Coronary artery (tissue), 2 donors: ENCODE measurements at regions not wholly inside any gene's neighbourhood (a gene's known extent, or its start where the extent isn't known, plus 50 kb on each side); places are given as distances from the start of the nearest gene placed in this dataset.

ENCODE experiments used
- DNase-seq: peaks from one replicate; pipeline ENCODE4 v3.0.0-alpha.2; 2017; ENCODE audit warnings: low spot score
- H3K27ac ChIP-seq, 2 donors: fragments of 200-600 bp; sonication (generic); one replicate each; pipeline ENCODE4 v1.5.1; 2016 to 2019
- H3K4me3 ChIP-seq: fragments of 200-600 bp; sonication (generic); 2 replicates; pipeline ENCODE4 v1.5.1; 2016; ENCODE audit warnings: mild to moderate bottlenecking, moderate library complexity
- TF ChIP-seq, protein P1 (sequence below): fragments of 200-600 bp; sonication (generic); IDR thresholded peaks from one replicate; pipeline ENCODE4 v1.5.1; 2019; ENCODE audit warnings: antibody characterized with exemption

DNA sequence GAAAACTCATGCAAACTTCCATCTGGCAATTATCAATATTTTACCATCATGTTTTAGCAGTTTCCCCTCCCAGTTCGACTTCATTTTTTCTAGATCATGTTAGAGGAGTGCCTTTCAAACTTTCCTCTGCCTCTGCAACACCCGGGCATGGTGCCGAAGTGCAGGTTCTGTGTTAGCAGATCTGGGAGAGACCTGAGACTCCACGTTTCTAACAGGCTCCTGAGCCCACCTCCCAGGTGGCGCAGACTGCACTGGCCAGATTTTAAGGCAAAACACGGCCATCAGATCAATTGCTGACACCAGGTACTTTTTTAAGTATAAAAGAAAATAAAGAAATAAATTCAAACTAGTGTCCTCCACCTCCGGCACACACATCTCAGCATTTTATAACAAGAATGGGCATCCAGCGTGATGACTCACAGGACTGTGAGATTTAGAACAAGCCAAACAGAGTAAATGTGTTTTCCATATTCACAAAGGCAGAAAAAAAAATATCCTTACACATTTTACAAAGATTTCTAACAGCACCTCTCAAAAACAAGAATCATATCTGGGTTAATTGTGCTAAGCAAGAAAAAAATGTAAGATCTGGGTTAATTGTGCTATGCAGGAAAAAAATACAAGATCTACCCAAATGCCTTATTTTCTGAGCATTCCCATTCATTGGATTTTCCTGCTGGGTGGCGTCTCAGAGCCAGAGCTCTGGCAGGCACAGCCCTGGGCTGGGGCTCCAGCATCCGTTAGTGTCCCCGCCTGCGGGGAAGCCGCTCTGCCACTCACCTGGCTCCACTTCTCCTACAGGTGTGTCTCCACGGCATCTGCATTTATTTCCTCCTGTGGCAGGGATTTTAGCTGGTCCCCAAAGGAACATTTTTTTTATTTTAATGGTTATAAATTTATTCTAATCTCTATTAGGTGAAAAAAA, 127.9 kb upstream of the SOX1 start:
- H3K4me3 ChIP-seq = no peak overlapping the region
- TF ChIP-seq, protein P1, sequence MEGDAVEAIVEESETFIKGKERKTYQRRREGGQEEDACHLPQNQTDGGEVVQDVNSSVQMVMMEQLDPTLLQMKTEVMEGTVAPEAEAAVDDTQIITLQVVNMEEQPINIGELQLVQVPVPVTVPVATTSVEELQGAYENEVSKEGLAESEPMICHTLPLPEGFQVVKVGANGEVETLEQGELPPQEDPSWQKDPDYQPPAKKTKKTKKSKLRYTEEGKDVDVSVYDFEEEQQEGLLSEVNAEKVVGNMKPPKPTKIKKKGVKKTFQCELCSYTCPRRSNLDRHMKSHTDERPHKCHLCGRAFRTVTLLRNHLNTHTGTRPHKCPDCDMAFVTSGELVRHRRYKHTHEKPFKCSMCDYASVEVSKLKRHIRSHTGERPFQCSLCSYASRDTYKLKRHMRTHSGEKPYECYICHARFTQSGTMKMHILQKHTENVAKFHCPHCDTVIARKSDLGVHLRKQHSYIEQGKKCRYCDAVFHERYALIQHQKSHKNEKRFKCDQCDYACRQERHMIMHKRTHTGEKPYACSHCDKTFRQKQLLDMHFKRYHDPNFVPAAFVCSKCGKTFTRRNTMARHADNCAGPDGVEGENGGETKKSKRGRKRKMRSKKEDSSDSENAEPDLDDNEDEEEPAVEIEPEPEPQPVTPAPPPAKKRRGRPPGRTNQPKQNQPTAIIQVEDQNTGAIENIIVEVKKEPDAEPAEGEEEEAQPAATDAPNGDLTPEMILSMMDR = no peak
- H3K27ac ChIP-seq = no peak overlapping the region
- no peak for DNase-seq

DNA sequence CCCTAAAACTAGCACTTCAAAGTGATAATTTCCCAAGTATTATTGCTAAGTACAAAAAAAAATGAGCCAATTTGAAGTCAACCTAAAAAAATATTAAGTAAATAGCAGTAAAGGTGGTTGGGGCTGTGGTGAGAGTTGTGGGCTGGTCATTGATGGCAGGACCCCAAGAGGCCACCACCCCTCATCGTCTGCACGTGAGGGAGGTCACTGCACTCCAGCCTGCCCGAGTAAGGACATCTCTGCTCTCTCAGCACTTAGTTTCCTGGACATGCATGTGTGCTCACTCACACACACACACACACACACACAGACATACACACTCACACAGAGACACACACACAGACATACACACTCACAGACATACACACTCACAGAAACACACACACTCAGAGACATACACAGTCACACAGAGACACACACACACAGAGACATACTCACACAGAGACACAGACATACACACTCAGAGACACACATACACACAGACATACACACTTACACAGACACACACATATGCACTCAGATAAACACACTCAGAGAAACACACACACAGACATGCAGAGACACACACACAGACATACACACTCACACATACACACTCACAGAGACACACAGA, 127.2 kb upstream of the SOX1 start:
- Histone ChIP-seq H3K4me3 (no peak overlapping the region), H3K27ac (no peak overlapping the region)
- no peak for DNase-seq
- TF ChIP-seq, protein P1 = no peak

DNA sequence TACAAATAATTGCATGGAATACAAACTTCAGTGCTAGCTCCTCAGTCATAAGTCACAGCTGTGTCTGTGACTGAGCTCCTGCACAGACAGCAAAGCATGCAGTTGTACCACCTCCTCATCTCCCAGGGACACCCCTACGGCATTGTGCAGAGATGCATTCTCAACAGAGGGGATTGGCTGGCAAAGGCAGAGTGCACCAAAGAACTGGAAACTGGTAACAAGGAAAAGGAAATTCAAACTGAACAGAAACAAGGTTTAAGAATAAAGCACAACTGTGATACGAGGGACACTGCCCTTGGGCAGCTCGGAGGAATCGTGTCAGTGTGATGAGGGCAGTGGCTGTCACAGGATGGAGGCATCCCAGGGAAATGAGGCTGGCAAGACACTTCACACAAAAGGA, 126.1 kb upstream of the SOX1 start:
- Histone ChIP-seq H3K4me3 (no peak overlapping the region), H3K27ac (no peak overlapping the region)
- TF ChIP-seq, protein P1 = no peak
- no peak for DNase-seq

DNA sequence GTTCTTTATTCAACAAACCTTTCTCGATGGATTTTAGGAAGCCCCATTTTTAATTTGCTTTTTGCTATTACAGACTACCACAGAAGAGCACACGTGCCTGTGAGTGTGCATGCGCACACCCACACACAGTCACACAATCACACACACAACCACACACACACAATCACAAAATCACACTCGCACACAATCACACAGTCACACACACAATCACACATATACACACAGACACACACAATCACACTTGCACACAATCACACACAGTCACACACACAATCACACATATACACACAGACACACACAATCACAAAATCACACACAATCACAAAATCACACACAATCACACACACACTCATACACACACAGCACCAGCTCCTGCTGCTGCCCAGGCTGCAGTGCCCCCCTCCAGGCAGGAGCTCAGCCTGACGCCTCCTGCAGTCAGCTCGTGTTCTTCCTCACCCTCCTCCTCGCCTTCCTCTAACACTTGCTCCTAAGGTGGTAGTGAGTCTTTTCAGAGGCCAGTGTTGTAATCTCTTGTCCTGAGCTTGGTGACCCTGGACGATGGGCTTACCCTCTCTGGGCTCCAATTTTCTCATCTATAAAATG, 125.0 kb upstream of the SOX1 start:
- TF ChIP-seq, protein P1 = no peak
- no peak overlapping the region for H3K4me3 ChIP-seq
- no peak overlapping the region for H3K27ac ChIP-seq
- no peak for DNase-seq

DNA sequence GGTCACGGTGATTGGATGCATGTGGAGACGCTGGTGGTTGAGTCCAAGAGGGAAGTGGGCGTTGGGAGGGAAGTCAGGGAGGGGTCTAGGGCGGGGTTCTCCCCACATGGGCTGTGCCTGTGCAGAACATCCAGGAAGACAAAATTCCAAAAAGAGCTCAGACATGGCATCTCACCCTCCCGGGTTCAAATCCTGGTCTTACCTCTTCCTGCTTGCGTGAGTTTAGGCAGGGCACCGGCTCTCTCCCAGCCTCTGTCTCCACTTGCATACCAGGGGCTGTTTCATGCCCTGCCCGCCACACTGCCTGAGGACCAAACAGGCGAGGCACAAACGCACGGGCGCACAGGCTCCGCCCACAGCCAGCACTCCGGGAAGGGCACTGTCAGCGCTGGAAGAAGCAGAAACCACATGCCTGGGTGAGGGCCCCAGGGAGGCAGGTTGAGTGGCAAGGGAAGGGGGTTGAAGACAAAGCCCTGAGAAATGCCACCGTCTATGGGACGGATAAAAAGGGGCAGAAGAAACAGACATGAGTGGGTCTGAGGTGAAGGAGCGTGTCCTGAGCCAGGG, 123.6 kb upstream of the SOX1 start:
- TF ChIP-seq, protein P1 = no peak
- Histone ChIP-seq H3K4me3 (no peak overlapping the region), H3K27ac (no peak overlapping the region)
- DNase-seq = no peak

DNA sequence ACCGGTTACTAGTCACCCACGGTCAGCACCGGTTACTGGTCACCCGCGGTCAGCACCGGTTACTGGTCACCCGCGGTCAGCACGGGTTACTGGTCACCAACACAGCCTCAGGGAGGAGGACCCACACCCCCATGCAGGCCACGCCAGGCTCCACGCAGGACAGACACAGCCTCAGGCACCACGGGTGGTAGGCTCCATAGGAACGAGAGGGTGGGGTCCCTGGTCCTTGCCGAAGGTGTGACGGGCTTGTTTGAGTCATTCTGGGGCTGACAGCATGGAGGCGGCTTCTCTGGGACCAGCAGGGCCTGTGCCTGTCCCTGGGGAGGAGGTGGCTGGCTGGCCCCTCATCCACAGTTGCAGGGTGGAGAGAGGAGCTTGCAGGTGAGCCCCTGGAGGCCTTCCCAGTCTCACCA, 122.8 kb upstream of the SOX1 start:
- TF ChIP-seq, protein P1 = no peak
- Histone ChIP-seq H3K4me3 (no peak overlapping the region), H3K27ac (no peak overlapping the region)
- no peak for DNase-seq
